Liver (tissue), 8 donors: ENCODE measurements at regions not wholly inside any gene's neighbourhood (a gene's known extent, or its start where the extent isn't known, plus 50 kb on each side); places are given as distances from the start of the nearest gene placed in this dataset.
A peak's percentile ranks its signal among the peaks of the same experiment; 100 is the strongest.

Experiments
- DNase-seq: peaks from one replicate; pipeline ENCODE4 v3.0.0-alpha.2; 2017; ENCODE audit warnings: low spot score
- H3K27ac ChIP-seq, 2 donors: one replicate each; pipeline ENCODE4 v1.7.0; 2013; ENCODE audit warnings: inconsistent platforms in 2 of 2, low read length in 2 of 2, control low read depth in 1 of 2, low read depth in 1 of 2, mild to moderate bottlenecking in 1 of 2
- H3K27me3 ChIP-seq, 4 donors: one replicate each; pipeline versions ENCODE4 v1.6.1 to v1.7.0; 2013; ENCODE audit warnings: low read length in 3 of 4, inconsistent platforms in 1 of 4, mild to moderate bottlenecking in 1 of 4, moderate library complexity in 1 of 4; ENCODE audit not compliant: control insufficient read depth in 4 of 4, insufficient read depth in 4 of 4
- H3K36me3 ChIP-seq, 4 donors: one replicate each; pipeline versions ENCODE4 v1.6.1 to v1.7.0; 2013; ENCODE audit warnings: low read length in 3 of 4, mild to moderate bottlenecking in 3 of 4, low read depth in 1 of 4, moderate library complexity in 1 of 4; ENCODE audit not compliant: control insufficient read depth in 4 of 4, insufficient read depth in 3 of 4
- H3K4me1 ChIP-seq, 4 donors: one replicate each; pipeline versions ENCODE4 v1.6.1 to v1.7.0; 2013; ENCODE audit warnings: low read length in 3 of 4, mild to moderate bottlenecking in 3 of 4, moderate library complexity in 1 of 4; ENCODE audit not compliant: control insufficient read depth in 4 of 4, insufficient read depth in 4 of 4
- H3K4me3 ChIP-seq, 3 donors: one replicate each; pipeline versions ENCODE4 v1.6.1 to v1.7.0; 2013; ENCODE audit warnings: low read length in 3 of 3, control low read depth in 1 of 3, low read depth in 1 of 3, mild to moderate bottlenecking in 1 of 3
- H3K9ac ChIP-seq, 2 donors: one replicate each; pipeline ENCODE4 v1.7.0; 2013; ENCODE audit warnings: low read length in 2 of 2, mild to moderate bottlenecking in 2 of 2, moderate library complexity in 2 of 2, control low read depth in 1 of 2, low read depth in 1 of 2
- H3K9me3 ChIP-seq, 4 donors: one replicate each; pipeline versions ENCODE4 v1.6.1 to v1.7.0; 2013; ENCODE audit warnings: low read length in 3 of 4; ENCODE audit not compliant: control insufficient read depth in 4 of 4
- EGR1 ChIP-seq, 2 donors: IDR thresholded peaks; 2 replicates each; pipeline ENCODE4 v1.6.1; 2016 to 2018; ENCODE audit warnings: antibody characterized with exemption in 2 of 2, low read depth in 2 of 2
- FOXA1 ChIP-seq: IDR thresholded peaks from 2 replicates; pipeline ENCODE4 v1.6.1; 2016; ENCODE audit warnings: antibody characterized with exemption
- FOXA2 ChIP-seq: IDR thresholded peaks from 2 replicates; pipeline ENCODE4 v1.6.1; 2016; ENCODE audit warnings: antibody characterized with exemption
- GABPA ChIP-seq, 2 donors: IDR thresholded peaks in 1 of 2; conservative IDR thresholded peaks in 1 of 2; 2 replicates each; pipeline ENCODE4 v1.6.1; 2016; ENCODE audit warnings: antibody characterized with exemption in 2 of 2, mild to moderate bottlenecking in 1 of 2, moderate library complexity in 1 of 2
- HNF4A ChIP-seq, 2 donors: conservative IDR thresholded peaks; 2 replicates each; pipeline ENCODE4 v1.6.1; 2016; ENCODE audit warnings: antibody characterized with exemption in 2 of 2, mild to moderate bottlenecking in 2 of 2
- JUND ChIP-seq, 2 donors: IDR thresholded peaks; 2 replicates each; pipeline ENCODE4 v1.6.1; 2016; ENCODE audit warnings: antibody characterized with exemption in 2 of 2
- NR2F2 ChIP-seq: IDR thresholded peaks from 2 replicates; pipeline ENCODE4 v1.6.1; 2016; ENCODE audit warnings: antibody characterized with exemption
- RAD21 ChIP-seq, 2 donors: IDR thresholded peaks; 2 replicates each; pipeline ENCODE4 v1.6.1; 2016; ENCODE audit warnings: antibody characterized with exemption in 2 of 2, mild to moderate bottlenecking in 2 of 2
- RXRA ChIP-seq, 2 donors: IDR thresholded peaks; 2 replicates each; pipeline ENCODE4 v1.6.1; 2017 to 2018; ENCODE audit warnings: antibody characterized with exemption in 2 of 2, mild to moderate bottlenecking in 1 of 2
- SP1 ChIP-seq: IDR thresholded peaks from 2 replicates; pipeline ENCODE4 v1.6.1; 2018; ENCODE audit warnings: antibody characterized with exemption, mild to moderate bottlenecking
- TAF1 ChIP-seq: conservative IDR thresholded peaks from 2 replicates; pipeline ENCODE4 v1.6.1; 2016; ENCODE audit warnings: antibody characterized with exemption, mild to moderate bottlenecking
- WGBS: extraction: QIAGEN DNeasy Blood & Tissue Kit; methylation state at CpG from one replicate; pipeline ENCODE4 v1.1.7; 2013; 5-methylcytosine and 5-hydroxymethylcytosine counted together
- TF ChIP-seq, protein P1 (sequence below): IDR thresholded peaks from 2 replicates; pipeline ENCODE4 v1.6.1; 2016; ENCODE audit warnings: antibody characterized with exemption
- TF ChIP-seq, protein P2 (sequence below): IDR thresholded peaks from 2 replicates; pipeline ENCODE4 v1.6.1; 2016; ENCODE audit warnings: antibody characterized with exemption, mild to moderate bottlenecking
- TF ChIP-seq, protein P3 (sequence below): IDR thresholded peaks from 2 replicates; pipeline ENCODE4 v1.6.1; 2016; ENCODE audit warnings: antibody characterized with exemption
- TF ChIP-seq, protein P4 (sequence below): fragments of 150-350 bp; IDR thresholded peaks from 2 replicates; pipeline ENCODE4 v1.5.1; 2017; ENCODE audit warnings: improper control_type of control experiment, low read depth, low read length; ENCODE audit not compliant: missing input control
- TF ChIP-seq, protein P5 (sequence below): IDR thresholded peaks from 2 replicates; pipeline ENCODE4 v1.6.1; 2016; ENCODE audit warnings: antibody characterized with exemption
- donor health status: healthy.
- donor health status: healthy.
- donor health status: healthy.
- donor health status: healthy.
- donor health status: healthy.

DNA sequence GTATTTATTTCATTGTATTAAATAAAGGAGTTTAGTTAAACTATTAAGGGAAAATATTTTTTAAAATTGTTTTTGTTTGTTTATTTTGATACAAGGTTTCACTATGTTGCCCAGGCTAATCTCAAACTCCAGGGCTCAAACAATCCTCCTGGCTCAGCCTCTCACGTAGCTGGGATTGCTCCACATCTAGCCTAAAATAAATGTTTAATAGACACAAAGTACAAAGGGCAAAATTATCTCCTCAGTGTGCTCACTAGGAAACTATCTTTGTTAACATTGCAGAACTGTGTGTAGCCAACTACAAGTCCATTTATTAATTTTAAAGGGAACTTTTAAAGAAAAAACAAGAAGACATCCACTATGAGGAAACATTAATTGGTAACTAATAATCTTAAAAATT lies 207.2 kb upstream of the PCDH17 start (continued):
- TF ChIP-seq, protein P1, sequence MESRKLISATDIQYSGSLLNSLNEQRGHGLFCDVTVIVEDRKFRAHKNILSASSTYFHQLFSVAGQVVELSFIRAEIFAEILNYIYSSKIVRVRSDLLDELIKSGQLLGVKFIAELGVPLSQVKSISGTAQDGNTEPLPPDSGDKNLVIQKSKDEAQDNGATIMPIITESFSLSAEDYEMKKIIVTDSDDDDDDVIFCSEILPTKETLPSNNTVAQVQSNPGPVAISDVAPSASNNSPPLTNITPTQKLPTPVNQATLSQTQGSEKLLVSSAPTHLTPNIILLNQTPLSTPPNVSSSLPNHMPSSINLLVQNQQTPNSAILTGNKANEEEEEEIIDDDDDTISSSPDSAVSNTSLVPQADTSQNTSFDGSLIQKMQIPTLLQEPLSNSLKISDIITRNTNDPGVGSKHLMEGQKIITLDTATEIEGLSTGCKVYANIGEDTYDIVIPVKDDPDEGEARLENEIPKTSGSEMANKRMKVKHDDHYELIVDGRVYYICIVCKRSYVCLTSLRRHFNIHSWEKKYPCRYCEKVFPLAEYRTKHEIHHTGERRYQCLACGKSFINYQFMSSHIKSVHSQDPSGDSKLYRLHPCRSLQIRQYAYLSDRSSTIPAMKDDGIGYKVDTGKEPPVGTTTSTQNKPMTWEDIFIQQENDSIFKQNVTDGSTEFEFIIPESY: peak; percentile 23

DNA sequence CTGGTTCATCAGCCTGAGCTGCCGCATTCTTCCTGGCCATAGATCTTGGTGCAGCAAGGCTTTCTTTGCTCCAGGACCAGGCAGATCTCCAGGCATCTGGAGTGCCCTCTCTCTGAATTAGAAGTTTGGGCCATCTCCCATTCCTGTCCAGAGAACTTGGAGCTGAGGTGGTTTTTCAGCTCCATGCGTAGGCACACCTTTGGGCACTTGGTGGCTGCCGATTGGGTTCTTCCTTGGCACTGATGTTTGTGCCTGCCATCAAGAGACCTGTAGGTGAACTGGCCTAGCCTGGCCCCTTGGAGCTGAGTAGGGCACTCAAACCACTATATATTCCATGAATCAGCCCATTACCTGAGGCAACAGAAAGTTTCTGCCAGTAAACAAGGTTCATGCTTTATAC lies 206.0 kb upstream of the PCDH17 start:
- no peak for TF ChIP-seq FOXA2
- TF ChIP-seq, protein P2, sequence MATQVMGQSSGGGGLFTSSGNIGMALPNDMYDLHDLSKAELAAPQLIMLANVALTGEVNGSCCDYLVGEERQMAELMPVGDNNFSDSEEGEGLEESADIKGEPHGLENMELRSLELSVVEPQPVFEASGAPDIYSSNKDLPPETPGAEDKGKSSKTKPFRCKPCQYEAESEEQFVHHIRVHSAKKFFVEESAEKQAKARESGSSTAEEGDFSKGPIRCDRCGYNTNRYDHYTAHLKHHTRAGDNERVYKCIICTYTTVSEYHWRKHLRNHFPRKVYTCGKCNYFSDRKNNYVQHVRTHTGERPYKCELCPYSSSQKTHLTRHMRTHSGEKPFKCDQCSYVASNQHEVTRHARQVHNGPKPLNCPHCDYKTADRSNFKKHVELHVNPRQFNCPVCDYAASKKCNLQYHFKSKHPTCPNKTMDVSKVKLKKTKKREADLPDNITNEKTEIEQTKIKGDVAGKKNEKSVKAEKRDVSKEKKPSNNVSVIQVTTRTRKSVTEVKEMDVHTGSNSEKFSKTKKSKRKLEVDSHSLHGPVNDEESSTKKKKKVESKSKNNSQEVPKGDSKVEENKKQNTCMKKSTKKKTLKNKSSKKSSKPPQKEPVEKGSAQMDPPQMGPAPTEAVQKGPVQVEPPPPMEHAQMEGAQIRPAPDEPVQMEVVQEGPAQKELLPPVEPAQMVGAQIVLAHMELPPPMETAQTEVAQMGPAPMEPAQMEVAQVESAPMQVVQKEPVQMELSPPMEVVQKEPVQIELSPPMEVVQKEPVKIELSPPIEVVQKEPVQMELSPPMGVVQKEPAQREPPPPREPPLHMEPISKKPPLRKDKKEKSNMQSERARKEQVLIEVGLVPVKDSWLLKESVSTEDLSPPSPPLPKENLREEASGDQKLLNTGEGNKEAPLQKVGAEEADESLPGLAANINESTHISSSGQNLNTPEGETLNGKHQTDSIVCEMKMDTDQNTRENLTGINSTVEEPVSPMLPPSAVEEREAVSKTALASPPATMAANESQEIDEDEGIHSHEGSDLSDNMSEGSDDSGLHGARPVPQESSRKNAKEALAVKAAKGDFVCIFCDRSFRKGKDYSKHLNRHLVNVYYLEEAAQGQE: no peak
- TF ChIP-seq RXRA (IDR thresholded peaks at IDR 0.05): no peak
- TF ChIP-seq, protein P1: no peak
- TF ChIP-seq, protein P3, sequence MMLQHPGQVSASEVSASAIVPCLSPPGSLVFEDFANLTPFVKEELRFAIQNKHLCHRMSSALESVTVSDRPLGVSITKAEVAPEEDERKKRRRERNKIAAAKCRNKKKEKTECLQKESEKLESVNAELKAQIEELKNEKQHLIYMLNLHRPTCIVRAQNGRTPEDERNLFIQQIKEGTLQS: no peak
- TF ChIP-seq SP1: no peak
- TF ChIP-seq, protein P4, sequence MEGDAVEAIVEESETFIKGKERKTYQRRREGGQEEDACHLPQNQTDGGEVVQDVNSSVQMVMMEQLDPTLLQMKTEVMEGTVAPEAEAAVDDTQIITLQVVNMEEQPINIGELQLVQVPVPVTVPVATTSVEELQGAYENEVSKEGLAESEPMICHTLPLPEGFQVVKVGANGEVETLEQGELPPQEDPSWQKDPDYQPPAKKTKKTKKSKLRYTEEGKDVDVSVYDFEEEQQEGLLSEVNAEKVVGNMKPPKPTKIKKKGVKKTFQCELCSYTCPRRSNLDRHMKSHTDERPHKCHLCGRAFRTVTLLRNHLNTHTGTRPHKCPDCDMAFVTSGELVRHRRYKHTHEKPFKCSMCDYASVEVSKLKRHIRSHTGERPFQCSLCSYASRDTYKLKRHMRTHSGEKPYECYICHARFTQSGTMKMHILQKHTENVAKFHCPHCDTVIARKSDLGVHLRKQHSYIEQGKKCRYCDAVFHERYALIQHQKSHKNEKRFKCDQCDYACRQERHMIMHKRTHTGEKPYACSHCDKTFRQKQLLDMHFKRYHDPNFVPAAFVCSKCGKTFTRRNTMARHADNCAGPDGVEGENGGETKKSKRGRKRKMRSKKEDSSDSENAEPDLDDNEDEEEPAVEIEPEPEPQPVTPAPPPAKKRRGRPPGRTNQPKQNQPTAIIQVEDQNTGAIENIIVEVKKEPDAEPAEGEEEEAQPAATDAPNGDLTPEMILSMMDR: no peak
- no peak for TF ChIP-seq EGR1 (IDR thresholded peaks at IDR 0.05; ENCODE audit: low read depth in 2 of 2)
- TF ChIP-seq GABPA (IDR thresholded peaks at IDR 0.05 in 1 of 2, conservative IDR thresholded peaks at IDR 0.05 in 1 of 2): no peak
- no peak for TF ChIP-seq TAF1
- TF ChIP-seq FOXA1: no peak
- TF ChIP-seq HNF4A (conservative IDR thresholded peaks at IDR 0.05): no peak
- TF ChIP-seq NR2F2: no peak
- TF ChIP-seq RAD21 (IDR thresholded peaks at IDR 0.05): no peak
- TF ChIP-seq, protein P5, sequence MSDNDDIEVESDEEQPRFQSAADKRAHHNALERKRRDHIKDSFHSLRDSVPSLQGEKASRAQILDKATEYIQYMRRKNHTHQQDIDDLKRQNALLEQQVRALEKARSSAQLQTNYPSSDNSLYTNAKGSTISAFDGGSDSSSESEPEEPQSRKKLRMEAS: no peak
- TF ChIP-seq JUND (IDR thresholded peaks at IDR 0.05): no peak
- Histone ChIP-seq H3K9ac (no peak overlapping the region), H3K4me1 (peaks cover 0 to 5% (median 0%) of the 10 kb centered on the region in 4 donors), H3K27me3 (no peaks in the 10 kb centered on the region), H3K36me3 (no peaks in the 10 kb centered on the region), H3K9me3 (peaks cover 0 to 3% (median 0%) of the 10 kb centered on the region in 4 donors), H3K27ac (no peak overlapping the region), H3K4me3 (no peak overlapping the region)
- DNase-seq: no peak
- 97% methylated on average over 3 of the region's 3 CpGs for WGBS
